ENCODE measurements at regions not wholly inside any gene's neighbourhood (a gene's known extent, or its start where the extent isn't known, plus 50 kb on each side); places are given as distances from the start of the nearest gene placed in this dataset.

GRCh38 chr1:87636198-87636892 lies 307.7 kb downstream of the LMO4 start:
- no peak for DNase-seq

GRCh38 chr1:87638636-87639035 lies 310.0 kb downstream of the LMO4 start:
- DNase-seq: no peak

GRCh38 chr1:87641996-87642395 lies 313.3 kb downstream of the LMO4 start:
- no peak for DNase-seq

DNA sequence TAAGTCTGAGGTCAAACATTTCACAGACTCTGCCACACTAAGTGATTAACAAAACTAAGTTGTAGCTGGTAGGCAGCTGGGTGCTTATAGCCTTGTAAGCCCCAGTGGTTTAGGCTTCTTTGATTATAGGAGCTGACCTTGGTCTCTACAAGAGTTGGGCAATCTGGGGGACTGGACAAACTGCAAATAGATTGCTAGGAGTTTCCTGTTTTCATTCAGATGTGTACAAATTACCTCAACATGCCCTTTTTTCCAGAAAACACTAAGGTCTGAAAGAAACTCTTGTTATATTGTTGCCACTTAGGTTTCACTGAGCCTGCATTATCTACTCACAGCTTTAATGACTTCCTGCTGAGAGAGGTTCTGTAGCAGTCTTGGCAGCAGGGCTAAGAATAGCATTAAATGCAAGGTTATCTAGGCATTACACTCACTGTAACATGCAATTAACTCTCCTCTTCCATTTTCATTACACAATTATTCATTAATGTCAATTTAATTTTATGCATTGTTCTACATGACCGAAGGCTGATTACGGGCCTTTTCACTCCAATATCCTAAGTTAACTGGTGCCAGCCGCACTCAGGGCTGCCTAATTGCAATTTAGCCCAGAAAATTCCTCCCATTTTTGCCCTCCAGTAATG lies 314.0 kb downstream of the LMO4 start:
- no peak for DNase-seq

GRCh38 chr1:87644033-87644578 lies 315.4 kb downstream of the LMO4 start:
- no peak for DNase-seq

GRCh38 chr1:87644579-87645190 lies 316.0 kb downstream of the LMO4 start:
- no peak for DNase-seq

GRCh38 chr1:87647430-87648177 lies 318.9 kb downstream of the LMO4 start:
- DNase-seq: no peak

GRCh38 chr1:87648323-87649119 lies 319.8 kb downstream of the LMO4 start:
- no peak for DNase-seq

GRCh38 chr1:87650306-87650705 lies 321.6 kb downstream of the LMO4 start:
- DNase-seq: no peak

- DNase-seq: no peak
These were observed 323.5 kb downstream of the LMO4 start for GRCh38 chr1:87652176-87652575.

- no peak for DNase-seq
These were observed 336.5 kb downstream of the LMO4 start for GRCh38 chr1:87665151-87665550.

DNA sequence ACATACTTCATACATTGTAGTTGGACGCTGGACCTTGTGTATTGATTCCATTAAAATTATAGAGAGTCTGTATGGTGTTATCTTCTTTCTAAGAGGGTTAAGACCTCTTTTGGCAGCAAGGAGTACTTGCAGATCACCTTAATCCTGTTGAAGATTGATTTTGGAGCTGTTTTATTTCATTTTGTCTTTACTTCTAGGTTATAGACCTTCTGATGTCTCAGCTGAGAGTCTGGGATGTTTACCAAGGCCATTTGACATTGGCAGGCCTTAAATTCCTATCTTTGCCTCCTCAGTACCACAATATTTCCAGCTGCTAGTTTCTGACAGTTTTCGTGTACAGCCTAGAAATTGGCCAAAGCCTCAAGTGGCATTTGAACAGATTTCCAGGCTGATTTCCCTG lies 338.0 kb downstream of the LMO4 start:
- no peak for DNase-seq

DNA sequence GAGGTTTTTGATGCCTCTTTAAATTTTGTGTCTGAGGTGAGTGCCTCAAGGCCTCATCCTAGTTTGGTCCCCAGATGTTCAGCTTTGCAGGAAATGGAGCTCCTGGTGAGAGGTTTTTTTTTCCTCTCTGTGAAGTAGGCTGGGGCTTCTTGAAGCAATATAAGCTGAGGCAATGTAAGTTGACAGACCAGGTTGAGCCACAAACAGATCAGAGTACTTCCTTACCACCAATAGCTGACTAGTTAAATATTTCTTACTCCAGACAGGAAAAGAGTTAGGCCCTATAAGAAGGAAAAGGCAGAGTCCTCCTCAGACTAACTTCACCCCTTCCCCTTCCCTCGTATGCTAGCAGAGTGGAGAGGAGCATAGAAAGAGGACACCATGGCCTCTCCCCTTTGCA lies 341.0 kb downstream of the LMO4 start:
- no peak for DNase-seq

DNA sequence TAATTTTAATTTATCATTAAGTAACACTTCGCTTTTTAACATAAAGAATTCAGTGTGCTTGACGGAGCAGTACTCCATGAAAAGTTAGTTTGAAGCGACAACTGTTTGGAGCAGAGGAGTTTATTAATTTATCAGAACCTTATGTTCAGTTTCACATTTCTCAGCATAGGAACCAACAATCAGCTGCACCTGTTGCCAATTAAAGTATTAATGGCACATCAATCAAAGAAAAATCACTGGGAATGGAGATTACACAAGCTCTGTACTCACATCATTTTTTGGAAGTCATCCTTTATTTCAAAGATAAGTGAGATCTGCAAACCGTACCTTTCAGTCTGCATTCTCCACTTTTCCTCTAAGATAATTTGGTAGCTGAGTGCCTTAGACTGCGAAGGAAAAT lies 344.6 kb downstream of the LMO4 start:
- DNase-seq: no peak

DNA sequence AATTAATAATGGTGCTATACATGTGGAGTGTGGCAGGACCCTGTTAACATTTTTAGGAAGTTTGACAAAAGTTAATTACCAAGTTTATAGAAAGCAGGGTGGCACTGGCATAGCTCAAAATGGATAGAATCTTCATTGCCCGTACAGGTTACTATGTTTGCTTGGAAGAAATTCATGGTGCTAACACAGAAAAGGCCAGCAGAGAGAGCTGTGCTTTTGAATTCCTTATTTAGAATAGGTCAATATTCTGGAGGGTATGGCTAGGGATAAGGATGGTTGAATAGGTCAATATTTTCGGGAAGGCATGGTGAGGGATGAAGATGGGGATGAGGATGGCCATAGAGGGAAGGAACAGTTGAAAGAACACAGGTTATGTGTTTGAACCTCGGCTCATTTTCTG lies 345.1 kb downstream of the LMO4 start:
- DNase-seq: no peak

DNA sequence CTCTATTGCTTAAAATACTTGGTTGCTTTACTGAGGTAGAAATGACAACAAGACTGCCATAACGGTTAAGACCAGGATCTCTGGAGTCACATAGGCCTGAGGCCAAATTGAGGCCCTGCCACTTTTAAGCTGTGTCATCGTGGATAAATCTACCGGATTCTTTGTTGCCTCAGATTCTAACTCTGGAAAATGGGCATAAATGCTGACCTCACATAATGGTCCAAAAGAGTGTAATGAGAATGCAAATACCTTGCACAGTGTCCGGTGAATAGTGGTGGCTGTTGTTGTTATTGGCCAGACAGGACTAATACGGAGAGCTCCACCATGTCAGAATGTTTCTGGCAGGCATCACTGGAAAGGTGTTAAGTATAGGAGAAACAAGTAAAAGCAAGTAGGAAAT lies 346.1 kb downstream of the LMO4 start:
- no peak for DNase-seq

DNA sequence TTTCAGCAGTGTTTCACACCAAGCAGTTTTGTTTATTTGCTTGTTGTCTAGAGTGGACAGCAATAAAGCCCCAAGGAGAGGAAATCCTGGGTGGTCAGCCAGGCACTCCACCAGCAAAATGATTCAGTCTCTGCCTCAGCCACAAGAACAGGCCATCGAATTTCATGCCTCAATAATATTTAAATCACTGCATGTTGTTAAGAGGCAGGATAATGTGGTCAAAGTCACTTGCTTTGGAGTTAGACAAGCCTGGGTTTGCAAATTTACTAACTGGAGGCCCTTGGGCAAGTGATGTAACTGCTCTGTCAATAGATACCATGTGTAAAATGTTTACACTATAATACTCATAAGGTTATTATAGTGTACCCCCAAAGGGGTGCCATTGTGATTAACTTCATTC lies 349.6 kb downstream of the LMO4 start:
- no peak for DNase-seq

DNA sequence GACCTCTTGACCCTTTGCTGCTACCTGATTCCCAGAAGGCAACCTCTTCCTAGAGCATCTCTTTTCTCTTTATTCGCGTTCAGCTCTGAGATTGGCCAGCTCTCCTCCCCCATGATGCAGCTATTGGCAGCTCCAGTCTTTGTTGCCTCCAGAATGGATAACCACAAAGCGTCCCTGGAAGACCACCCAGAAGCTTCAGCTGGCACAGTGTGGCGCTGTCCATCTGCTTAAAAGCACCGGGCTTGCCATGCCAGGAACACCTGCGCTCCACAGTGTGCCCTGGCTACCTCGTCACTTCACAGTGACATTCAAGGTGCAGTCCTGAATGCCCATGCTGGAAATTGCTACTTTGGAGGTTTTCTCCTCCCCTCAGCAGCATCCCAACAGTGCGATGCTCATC lies 353.9 kb downstream of the LMO4 start:
- no peak for DNase-seq

GRCh38 chr1:87683196-87683956 lies 354.7 kb downstream of the LMO4 start:
- DNase-seq: no peak

DNA sequence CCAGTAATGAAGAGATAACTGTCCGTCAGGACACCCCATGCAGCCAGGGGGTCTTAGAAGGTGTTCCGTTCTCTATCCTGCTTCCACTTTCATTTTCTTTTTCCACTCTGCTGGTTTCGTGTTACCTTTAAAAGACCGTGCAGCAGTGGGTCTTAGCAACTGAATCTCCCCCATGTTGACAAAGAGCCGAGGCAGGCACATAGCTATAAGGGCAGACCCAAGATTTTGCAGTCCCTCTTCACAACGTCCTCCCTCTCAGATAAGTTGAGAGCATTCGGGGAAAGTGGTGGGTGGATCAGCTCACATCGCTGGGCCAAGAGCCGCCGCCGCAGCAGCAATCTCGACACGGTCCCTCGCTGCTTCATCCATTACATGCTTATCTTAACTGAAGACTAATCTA lies 355.5 kb downstream of the LMO4 start:
- DNase-seq: no peak

- no peak for DNase-seq
These were observed 356.1 kb downstream of the LMO4 start for GRCh38 chr1:87684713-87685205.
